IMR-90 (cell line): ENCODE measurements at regions not wholly inside any gene's neighbourhood (a gene's known extent, or its start where the extent isn't known, plus 50 kb on each side); places are given as distances from the start of the nearest gene placed in this dataset.

Source experiments
- BHLHE40 ChIP-seq: fragments of 150-350 bp; IDR thresholded peaks from 2 replicates; pipeline ENCODE4 v1.6.1; 2016; ENCODE audit warnings: mild to moderate bottlenecking, low read depth, low read length
- CTCF ChIP-seq: conservative IDR thresholded peaks from 2 replicates; pipeline ENCODE4 v1.5.1; 2012; ENCODE audit warnings: mild to moderate bottlenecking, low read depth, low read length, improper control_type of control experiment
- MXI1 ChIP-seq: IDR thresholded peaks from 2 replicates; pipeline ENCODE4 v1.6.1; 2012; ENCODE audit warnings: low read depth, mild to moderate bottlenecking, low read length, moderate library complexity, borderline replicate concordance
- NFE2L2 ChIP-seq: fragments of 150-350 bp; IDR thresholded peaks from 2 replicates; pipeline ENCODE4 v1.6.1; 2016; ENCODE audit warnings: low read depth, mild to moderate bottlenecking, low read length
- POLR2A ChIP-seq: IDR thresholded peaks from 2 replicates; pipeline ENCODE4 v1.6.1; 2012; ENCODE audit warnings: mild to moderate bottlenecking, low read depth, low read length
- RAD21 ChIP-seq: IDR thresholded peaks from 2 replicates; pipeline ENCODE4 v1.6.1; 2012; ENCODE audit warnings: low read length, improper control_type of control experiment

GRCh38 chr5:101517795-101518194 is 614.7 kb upstream of the ST8SIA4 start:
- no peak for TF ChIP-seq BHLHE40
- TF ChIP-seq POLR2A = no peak
- TF ChIP-seq CTCF = no peak
- no peak for TF ChIP-seq MXI1
- TF ChIP-seq NFE2L2 = no peak
- TF ChIP-seq RAD21 = no peak
